ENCODE measurements at regions not wholly inside any gene's neighbourhood (a gene's known extent, or its start where the extent isn't known, plus 50 kb on each side); places are given as distances from the start of the nearest gene placed in this dataset.
"Not testable (repeated sequence)": the region's sequence is repeated elsewhere in the genome, so short reads cannot be mapped to it uniquely, and the experiment has no call there.

GRCh38 chr7:56222866-56223265, 106.6 kb upstream of the NUPR2 start:
- H3K36me3 ChIP-seq (ENCODE audit: control insufficient read depth, insufficient read depth, low read length) = no peaks in the 10 kb centered on the region
- peaks cover 15% of the 10 kb centered on the region for H3K9me3 ChIP-seq (ENCODE audit: control insufficient read depth, insufficient read depth, low read length)
- no CpG with 5 or more reads among the region's 6 CpGs for WGBS (ENCODE audit: insufficient coverage, insufficient read length)
- DNase-seq (ENCODE audit: low read depth, low spot score) = no peak
- H3K4me3 ChIP-seq (ENCODE audit: low read length) = no peak overlapping the region
- no peak overlapping the region for H3K27ac ChIP-seq (ENCODE audit: low read length)
- H3K4me1 ChIP-seq (ENCODE audit: control insufficient read depth, insufficient read depth, low read length) = no peaks in the 10 kb centered on the region
- H3K27me3 ChIP-seq (ENCODE audit: control insufficient read depth, insufficient read depth, low read length) = no peaks in the 10 kb centered on the region

- WGBS (ENCODE audit: insufficient coverage, insufficient read length) = no CpG with 5 or more reads among the region's 5 CpGs
- DNase-seq (ENCODE audit: low read depth, low spot score) = no peak
- H3K4me1 ChIP-seq (ENCODE audit: control insufficient read depth, insufficient read depth, low read length) = no peaks in the 10 kb centered on the region
- no peak overlapping the region for H3K27ac ChIP-seq (ENCODE audit: low read length)
- peaks cover 17% of the 10 kb centered on the region for H3K9me3 ChIP-seq (ENCODE audit: control insufficient read depth, insufficient read depth, low read length)
- H3K36me3 ChIP-seq (ENCODE audit: control insufficient read depth, insufficient read depth, low read length) = no peaks in the 10 kb centered on the region
- H3K4me3 ChIP-seq (ENCODE audit: low read length) = no peak overlapping the region
- H3K27me3 ChIP-seq (ENCODE audit: control insufficient read depth, insufficient read depth, low read length) = no peaks in the 10 kb centered on the region
Observed at GRCh38 chr7:56219017-56219416, 102.8 kb upstream of the NUPR2 start.

- Histone ChIP-seq H3K4me3 (ENCODE audit: low read length) (no peak overlapping the region), H3K27ac (ENCODE audit: low read length) (no peak overlapping the region), H3K27me3 (ENCODE audit: control insufficient read depth, insufficient read depth, low read length) (no peaks in the 10 kb centered on the region), H3K9me3 (ENCODE audit: control insufficient read depth, insufficient read depth, low read length) (peaks cover 15% of the 10 kb centered on the region), H3K36me3 (ENCODE audit: control insufficient read depth, insufficient read depth, low read length) (no peaks in the 10 kb centered on the region), H3K4me1 (ENCODE audit: control insufficient read depth, insufficient read depth, low read length) (no peaks in the 10 kb centered on the region)
- no CpG with 5 or more reads among the region's 4 CpGs for WGBS (ENCODE audit: insufficient coverage, insufficient read length)
- DNase-seq (ENCODE audit: low read depth, low spot score) = no peak
Observed at GRCh38 chr7:56218510-56218909, 102.3 kb upstream of the NUPR2 start.

- H3K9me3 ChIP-seq (ENCODE audit: control insufficient read depth, insufficient read depth, low read length) = peaks cover 7% of the 10 kb centered on the region
- WGBS (ENCODE audit: insufficient coverage, insufficient read length) = no CpG with 5 or more reads among the region's 1 CpG
Observed at GRCh38 chr7:56213574-56213973, 97.4 kb upstream of the NUPR2 start.

GRCh38 chr7:56206420-56206819, 90.2 kb upstream of the NUPR2 start:
- no peak for DNase-seq (ENCODE audit: low read depth, low spot score)
- no peak overlapping the region for H3K4me3 ChIP-seq (ENCODE audit: low read length)
- no peaks in the 10 kb centered on the region for H3K27me3 ChIP-seq (ENCODE audit: control insufficient read depth, insufficient read depth, low read length)
- no peaks in the 10 kb centered on the region for H3K4me1 ChIP-seq (ENCODE audit: control insufficient read depth, insufficient read depth, low read length)
- no CpG with 5 or more reads among the region's 1 CpG for WGBS (ENCODE audit: insufficient coverage, insufficient read length)
- no peaks in the 10 kb centered on the region for H3K36me3 ChIP-seq (ENCODE audit: control insufficient read depth, insufficient read depth, low read length)
- H3K27ac ChIP-seq (ENCODE audit: low read length) = no peak overlapping the region
- H3K9me3 ChIP-seq (ENCODE audit: control insufficient read depth, insufficient read depth, low read length) = peaks cover 1% of the 10 kb centered on the region

More at GRCh38 chr7:56213574-56213973, 97.4 kb upstream of the NUPR2 start:
- no peaks in the 10 kb centered on the region for H3K4me1 ChIP-seq (ENCODE audit: control insufficient read depth, insufficient read depth, low read length)
- no peaks in the 10 kb centered on the region for H3K27me3 ChIP-seq (ENCODE audit: control insufficient read depth, insufficient read depth, low read length)
- DNase-seq (ENCODE audit: low read depth, low spot score) = no peak
- no peak overlapping the region for H3K27ac ChIP-seq (ENCODE audit: low read length)
- H3K4me3 ChIP-seq (ENCODE audit: low read length) = no peak overlapping the region
- no peaks in the 10 kb centered on the region for H3K36me3 ChIP-seq (ENCODE audit: control insufficient read depth, insufficient read depth, low read length)

GRCh38 chr7:56199639-56200038, 83.4 kb upstream of the NUPR2 start:
- Histone ChIP-seq H3K27me3 (ENCODE audit: control insufficient read depth, insufficient read depth, low read length) (no peaks in the 10 kb centered on the region), H3K4me1 (ENCODE audit: control insufficient read depth, insufficient read depth, low read length) (no peaks in the 10 kb centered on the region), H3K27ac (ENCODE audit: low read length) (no peak overlapping the region), H3K4me3 (ENCODE audit: low read length) (no peak overlapping the region), H3K36me3 (ENCODE audit: control insufficient read depth, insufficient read depth, low read length) (no peaks in the 10 kb centered on the region), H3K9me3 (ENCODE audit: control insufficient read depth, insufficient read depth, low read length) (peaks cover 3% of the 10 kb centered on the region)
- no CpG with 5 or more reads among the region's 4 CpGs for WGBS (ENCODE audit: insufficient coverage, insufficient read length)
- DNase-seq (ENCODE audit: low read depth, low spot score) = no peak

GRCh38 chr7:56196195-56196594, 80.0 kb upstream of the NUPR2 start:
- not testable (repeated sequence) for H3K4me3 ChIP-seq (ENCODE audit: low read length); H3K27me3 ChIP-seq (ENCODE audit: control insufficient read depth, insufficient read depth, low read length); H3K4me1 ChIP-seq (ENCODE audit: control insufficient read depth, insufficient read depth, low read length); H3K27ac ChIP-seq (ENCODE audit: low read length); H3K36me3 ChIP-seq (ENCODE audit: control insufficient read depth, insufficient read depth, low read length); DNase-seq (ENCODE audit: low read depth, low spot score)
- WGBS (ENCODE audit: insufficient coverage, insufficient read length) = no CpG with 5 or more reads among the region's 8 CpGs
- peaks cover 14% of the 10 kb centered on the region for H3K9me3 ChIP-seq (ENCODE audit: control insufficient read depth, insufficient read depth, low read length)

- no peak for DNase-seq (ENCODE audit: low read depth, low spot score)
- H3K9me3 ChIP-seq (ENCODE audit: control insufficient read depth, insufficient read depth, low read length) = peaks cover 14% of the 10 kb centered on the region
Observed at GRCh38 chr7:56188823-56189346, 72.7 kb upstream of the NUPR2 start.

GRCh38 chr7:56188376-56188775, 72.2 kb upstream of the NUPR2 start:
- no peaks in the 10 kb centered on the region; the same call in 1 of the 2 replicates for H3K4me1 ChIP-seq (ENCODE audit: control insufficient read depth, insufficient read depth, low read length)
- H3K36me3 ChIP-seq (ENCODE audit: control insufficient read depth, insufficient read depth, low read length) = no peaks in the 10 kb centered on the region
- WGBS (ENCODE audit: insufficient coverage, insufficient read length) = no CpG with 5 or more reads among the region's 1 CpG
- DNase-seq (ENCODE audit: low read depth, low spot score) = no peak
- no peaks in the 10 kb centered on the region for H3K27me3 ChIP-seq (ENCODE audit: control insufficient read depth, insufficient read depth, low read length)
- H3K4me3 ChIP-seq (ENCODE audit: low read length) = no peak overlapping the region
- peaks cover 12% of the 10 kb centered on the region for H3K9me3 ChIP-seq (ENCODE audit: control insufficient read depth, insufficient read depth, low read length)
- H3K27ac ChIP-seq (ENCODE audit: low read length) = no peak overlapping the region

More at GRCh38 chr7:56188823-56189346, 72.7 kb upstream of the NUPR2 start:
- H3K4me1 ChIP-seq (ENCODE audit: control insufficient read depth, insufficient read depth, low read length) = no peaks in the 10 kb centered on the region; the same call in 1 of the 2 replicates
- no peaks in the 10 kb centered on the region for H3K27me3 ChIP-seq (ENCODE audit: control insufficient read depth, insufficient read depth, low read length)
- no peak overlapping the region for H3K27ac ChIP-seq (ENCODE audit: low read length)
- no peak overlapping the region for H3K4me3 ChIP-seq (ENCODE audit: low read length)
- H3K36me3 ChIP-seq (ENCODE audit: control insufficient read depth, insufficient read depth, low read length) = no peaks in the 10 kb centered on the region
- no CpG with 5 or more reads among the region's 1 CpG for WGBS (ENCODE audit: insufficient coverage, insufficient read length)

- Histone ChIP-seq H3K4me1 (ENCODE audit: control insufficient read depth, insufficient read depth, low read length) (no peaks in the 10 kb centered on the region), H3K27me3 (ENCODE audit: control insufficient read depth, insufficient read depth, low read length) (no peaks in the 10 kb centered on the region), H3K27ac (ENCODE audit: low read length) (no peak overlapping the region), H3K9me3 (ENCODE audit: control insufficient read depth, insufficient read depth, low read length) (peaks cover 7% of the 10 kb centered on the region), H3K36me3 (ENCODE audit: control insufficient read depth, insufficient read depth, low read length) (no peaks in the 10 kb centered on the region), H3K4me3 (ENCODE audit: low read length) (no peak overlapping the region)
- WGBS (ENCODE audit: insufficient coverage, insufficient read length) = no CpG with 5 or more reads among the region's 2 CpGs
- no peak for DNase-seq (ENCODE audit: low read depth, low spot score)
Observed at GRCh38 chr7:56181010-56181409, 64.8 kb upstream of the NUPR2 start.

- Histone ChIP-seq H3K27me3 (ENCODE audit: control insufficient read depth, insufficient read depth, low read length) (no peaks in the 10 kb centered on the region), H3K4me3 (ENCODE audit: low read length) (no peak overlapping the region), H3K27ac (ENCODE audit: low read length) (no peak overlapping the region), H3K36me3 (ENCODE audit: control insufficient read depth, insufficient read depth, low read length) (no peaks in the 10 kb centered on the region; the same call in 1 of the 2 replicates), H3K4me1 (ENCODE audit: control insufficient read depth, insufficient read depth, low read length) (no peaks in the 10 kb centered on the region), H3K9me3 (ENCODE audit: control insufficient read depth, insufficient read depth, low read length) (peaks cover 13% of the 10 kb centered on the region)
- WGBS (ENCODE audit: insufficient coverage, insufficient read length) = no CpG with 5 or more reads among the region's 13 CpGs
- no peak for DNase-seq (ENCODE audit: low read depth, low spot score)
Observed at GRCh38 chr7:56175771-56176170, 59.6 kb upstream of the NUPR2 start.

Measured in iPS DF 6.9 (cell line).